Epithelial cell of esophagus (primary cell): ENCODE measurements at regions not wholly inside any gene's neighbourhood (a gene's known extent, or its start where the extent isn't known, plus 50 kb on each side); places are given as distances from the start of the nearest gene placed in this dataset.
A peak's percentile ranks its signal among the peaks of the same experiment; 100 is the strongest.
"Not testable (repeated sequence)": the region's sequence is repeated elsewhere in the genome, so short reads cannot be mapped to it uniquely, and the experiment has no call there.

Experiments
- DNase-seq: peaks from one replicate; pipeline ENCODE4 v3.0.0; 2010; ENCODE audit warnings: low read depth
- H3K4me3 ChIP-seq: 2 replicates; pipeline ENCODE4 v1.5.1; 2011; ENCODE audit warnings: mild to moderate bottlenecking, low read length, control low read depth
- CTCF ChIP-seq: IDR thresholded peaks from 2 replicates; pipeline ENCODE4 v1.5.1; 2011; ENCODE audit warnings: low read depth, mild to moderate bottlenecking, low read length, control low read depth, inconsistent platforms; ENCODE audit not compliant: insufficient read depth; ENCODE audit errors: missing control alignments

DNA sequence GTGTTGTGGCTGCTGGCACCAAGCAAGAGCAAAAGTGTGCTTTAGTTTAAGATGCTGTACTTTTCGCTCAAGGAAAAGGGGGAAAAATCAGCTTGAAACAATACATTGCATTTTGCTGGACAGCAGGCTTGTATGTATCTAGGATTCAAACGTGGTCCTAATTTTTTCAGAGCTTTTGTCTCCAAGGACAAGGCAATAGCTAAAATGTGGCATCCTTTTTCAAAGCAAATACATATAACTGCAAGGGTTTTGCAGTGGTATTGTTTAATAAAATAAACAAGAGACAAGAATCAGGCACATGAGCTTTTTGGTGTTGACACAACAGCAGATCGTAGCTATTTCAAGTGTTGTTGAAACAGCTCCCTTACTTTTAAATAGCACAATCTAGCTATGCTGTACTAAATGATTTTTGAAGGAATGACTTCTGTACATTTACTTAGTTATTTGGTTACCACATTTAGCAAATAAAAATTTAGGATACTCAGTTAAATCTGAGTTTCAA lies 137.0 kb upstream of the HEY2 start:
- no peak for TF ChIP-seq CTCF
- H3K4me3 ChIP-seq = no peak overlapping the region
- no peak for DNase-seq

DNA sequence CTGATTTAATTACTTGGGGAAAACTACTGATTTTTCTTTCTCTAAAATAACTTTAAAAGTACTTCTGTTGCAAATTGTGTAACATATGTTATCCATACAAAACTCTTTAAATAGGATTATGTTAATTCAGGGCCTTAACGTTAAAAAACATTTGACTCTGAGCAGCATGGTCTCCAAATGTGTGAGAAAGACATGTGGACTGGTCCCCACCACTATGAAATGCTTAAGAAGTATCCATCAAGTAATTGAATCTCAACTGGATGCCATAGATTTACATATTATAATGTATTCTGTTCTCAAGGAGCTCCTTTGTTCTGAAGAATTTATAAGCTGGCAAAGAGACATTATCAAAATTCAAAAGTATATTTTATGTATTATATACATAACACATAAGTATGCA lies 130.8 kb upstream of the HEY2 start:
- no peak for TF ChIP-seq CTCF
- DNase-seq = no peak
- no peak overlapping the region for H3K4me3 ChIP-seq

DNA sequence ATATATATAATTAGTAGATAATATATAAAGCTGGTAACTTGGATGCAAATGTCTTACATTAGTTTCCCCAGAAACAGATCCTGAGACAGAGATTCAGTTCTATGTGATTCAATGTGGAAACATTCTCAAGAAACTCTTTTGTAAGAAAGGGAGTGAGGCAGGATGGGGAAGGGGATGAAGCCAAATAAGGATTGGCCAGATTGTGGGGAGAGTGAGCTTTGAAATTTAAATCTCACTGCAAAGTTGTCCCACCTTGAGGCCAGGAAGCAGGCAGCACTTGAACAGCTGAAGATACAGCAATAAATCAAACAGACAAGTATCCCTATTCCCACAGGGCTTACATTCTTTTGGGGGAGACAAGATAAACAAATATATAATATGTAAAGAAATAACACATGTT lies 126.3 kb upstream of the HEY2 start:
- H3K4me3 ChIP-seq = no peak overlapping the region
- no peak for DNase-seq
- no peak for TF ChIP-seq CTCF

DNA sequence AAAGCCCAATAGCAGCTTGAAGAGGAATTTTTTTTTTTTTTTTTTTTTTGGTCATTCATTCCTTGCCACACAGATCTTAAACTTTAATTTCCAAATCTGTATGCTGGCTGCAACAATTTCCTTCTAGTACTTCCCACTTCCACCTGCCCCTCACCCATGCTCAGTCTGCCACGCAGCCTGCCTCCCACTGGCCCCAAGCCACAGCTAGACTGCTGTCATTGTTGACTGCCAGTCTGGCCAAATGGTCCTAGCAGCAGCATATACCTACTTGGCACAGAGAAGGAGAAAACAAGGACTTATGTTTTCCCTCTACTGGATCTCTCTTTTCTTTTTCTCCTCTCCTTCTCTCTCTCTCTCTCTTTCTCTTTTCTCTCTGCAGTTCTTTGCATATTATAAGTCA lies 118.3 kb upstream of the HEY2 start:
- DNase-seq = no peak
- no peak for TF ChIP-seq CTCF
- no peak overlapping the region for H3K4me3 ChIP-seq

DNA sequence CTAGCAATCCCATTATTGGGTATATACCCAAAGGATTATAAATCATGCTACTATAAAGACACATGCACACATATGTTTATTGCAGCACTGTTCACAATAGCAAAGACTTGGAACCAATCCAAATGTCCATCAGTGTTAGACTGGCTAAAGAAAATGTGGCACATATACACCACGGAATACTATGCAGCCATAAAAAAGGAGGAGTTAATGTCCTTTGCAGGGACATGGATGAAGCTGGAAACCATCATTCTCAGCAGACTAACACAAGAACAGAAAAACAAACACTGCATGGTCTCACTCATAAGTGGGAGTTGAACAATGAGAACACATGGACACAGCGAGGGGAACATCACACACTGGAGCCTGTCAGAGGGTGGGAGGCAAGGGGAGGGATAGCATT lies 113.4 kb upstream of the HEY2 start:
- not testable (repeated sequence) for H3K4me3 ChIP-seq, DNase-seq

DNA sequence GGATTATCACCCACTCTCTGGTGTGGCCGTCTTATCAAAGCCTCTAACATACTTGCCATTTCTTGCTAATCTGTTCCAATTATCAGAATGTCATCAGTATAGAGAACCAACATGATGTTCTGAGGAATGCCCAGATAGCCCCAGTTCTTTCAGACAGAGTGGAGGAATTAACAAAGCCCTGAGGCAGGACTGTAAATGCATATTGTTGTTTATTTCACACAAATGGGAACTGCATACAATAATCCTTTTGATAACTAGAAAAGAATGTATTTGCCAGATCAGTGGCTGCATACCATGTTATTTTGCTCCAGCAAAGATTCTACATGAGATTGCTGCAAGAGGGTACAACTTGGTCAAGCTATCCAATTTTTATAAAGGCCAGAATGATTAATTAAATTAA lies 112.8 kb upstream of the HEY2 start:
- no peak overlapping the region for H3K4me3 ChIP-seq
- TF ChIP-seq CTCF = no peak
- DNase-seq = no peak

DNA sequence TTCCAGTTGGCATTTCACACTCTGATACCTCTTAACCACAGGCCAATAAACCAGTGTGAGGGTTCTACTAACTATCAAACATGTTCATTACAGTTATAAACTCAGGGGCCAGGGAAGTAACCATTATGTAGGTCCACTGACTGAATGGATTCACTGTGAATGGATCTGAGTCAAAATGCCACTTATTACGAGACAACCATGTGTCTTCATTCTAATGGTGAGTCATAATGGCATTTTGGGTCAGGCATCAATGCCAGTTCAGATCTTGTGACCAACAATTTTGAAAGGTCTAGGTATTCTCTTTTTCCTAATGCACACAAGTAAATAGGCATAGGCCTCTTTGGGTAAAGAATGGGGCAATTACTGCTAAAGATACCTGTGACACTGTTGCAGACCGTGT lies 112.2 kb upstream of the HEY2 start:
- DNase-seq = no peak
- no peak overlapping the region for H3K4me3 ChIP-seq
- no peak for TF ChIP-seq CTCF

- no peak overlapping the region for H3K4me3 ChIP-seq
- no peak for TF ChIP-seq CTCF
- DNase-seq = peak; percentile 88
These were observed 109.9 kb upstream of the HEY2 start for GRCh38 chr6:125639466-125640020.
